SK-N-SH (cell line): ENCODE measurements at regions not wholly inside any gene's neighbourhood (a gene's known extent, or its start where the extent isn't known, plus 50 kb on each side); places are given as distances from the start of the nearest gene placed in this dataset.
A peak's percentile ranks its signal among the peaks of the same experiment; 100 is the strongest.

ENCODE experiments used
- EZH2phosphoT487 ChIP-seq: fragments of 200-600 bp; sonication (generic); IDR thresholded peaks from 2 replicates; pipeline ENCODE4 v1.6.1; 2017; ENCODE audit warnings: low read depth, mixed run types, mild to moderate bottlenecking, antibody characterized with exemption, moderate library complexity, borderline replicate concordance
- FOXM1 ChIP-seq: IDR thresholded peaks from 2 replicates; pipeline ENCODE4 v1.4.0; 2012; ENCODE audit warnings: low read depth, mild to moderate bottlenecking
- GABPA ChIP-seq: IDR thresholded peaks from 2 replicates; pipeline ENCODE4 v1.4.0; 2012; ENCODE audit warnings: low read depth, mild to moderate bottlenecking
- JUND ChIP-seq: IDR thresholded peaks from 2 replicates; pipeline ENCODE4 v1.4.0; 2012
- MXI1 ChIP-seq: IDR thresholded peaks from 2 replicates; pipeline ENCODE4 v1.6.1; 2012; ENCODE audit warnings: mild to moderate bottlenecking, low read depth, low read length, improper control_type of control experiment
- NFIC ChIP-seq: IDR thresholded peaks from 2 replicates; pipeline ENCODE4 v1.4.0; 2012; ENCODE audit warnings: borderline replicate concordance
- NRF1 ChIP-seq: IDR thresholded peaks from 2 replicates; pipeline ENCODE4 v1.6.1; 2012; ENCODE audit warnings: low read depth, mild to moderate bottlenecking, low read length
- RAD21 ChIP-seq: IDR thresholded peaks from 2 replicates; pipeline ENCODE4 v1.6.1; 2012; ENCODE audit warnings: mild to moderate bottlenecking, low read length
- SMC3 ChIP-seq: IDR thresholded peaks from 2 replicates; pipeline ENCODE4 v1.6.1; 2012; ENCODE audit warnings: low read depth, low read length, improper control_type of control experiment
- TAF1 ChIP-seq: IDR thresholded peaks from 2 replicates; pipeline ENCODE4 v1.6.1; 2012; ENCODE audit warnings: low read depth, mild to moderate bottlenecking, low read length, moderate library complexity, borderline replicate concordance
- TCF12 ChIP-seq: IDR thresholded peaks from 2 replicates; pipeline ENCODE4 v1.4.0; 2012
- TF ChIP-seq, protein P1 (sequence below): fragments of 200-600 bp; sonication (generic); IDR thresholded peaks from 2 replicates; pipeline ENCODE4 v1.6.1; 2017; ENCODE audit warnings: antibody characterized with exemption, mild to moderate bottlenecking, moderate library complexity
- TF ChIP-seq, protein P2 (sequence below): fragments of 150-350 bp; IDR thresholded peaks from 2 replicates; pipeline ENCODE4 v1.6.1; 2017; ENCODE audit warnings: antibody characterized with exemption, low read length, low read depth, borderline replicate concordance

DNA sequence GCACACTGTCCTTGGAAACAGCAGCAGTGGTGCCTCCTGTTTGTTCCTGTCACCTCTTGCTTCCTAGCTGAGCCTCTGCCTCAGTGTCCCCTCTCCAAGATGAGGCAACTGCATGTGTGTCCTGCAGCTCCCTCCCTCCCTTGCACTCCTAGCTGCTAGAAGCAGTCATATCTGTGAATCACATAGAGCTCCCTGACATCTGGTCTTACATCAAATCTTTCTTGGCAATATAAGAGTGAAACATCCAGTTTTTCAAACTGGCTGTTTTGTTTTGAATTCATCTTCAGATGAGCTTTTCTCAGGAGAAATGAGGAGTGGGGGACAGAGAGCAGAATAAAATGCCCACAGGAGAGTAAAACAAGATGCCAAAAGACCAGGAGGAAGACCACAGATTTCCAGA, 103.7 kb downstream of the VCPKMT start:
- TF ChIP-seq RAD21 (no peak), TAF1 (no peak), JUND (0 out of 2 replicates have a peak, but pooled peaks have one; percentile 19), NRF1 (no peak), GABPA (no peak), FOXM1 (peak; percentile 89), SMC3 (no peak), NFIC (peak; percentile 39; the same call in 1 of the 2 replicates), EZH2phosphoT487 (no peak), TCF12 (peak; percentile 84), MXI1 (no peak)
- TF ChIP-seq, protein P1, sequence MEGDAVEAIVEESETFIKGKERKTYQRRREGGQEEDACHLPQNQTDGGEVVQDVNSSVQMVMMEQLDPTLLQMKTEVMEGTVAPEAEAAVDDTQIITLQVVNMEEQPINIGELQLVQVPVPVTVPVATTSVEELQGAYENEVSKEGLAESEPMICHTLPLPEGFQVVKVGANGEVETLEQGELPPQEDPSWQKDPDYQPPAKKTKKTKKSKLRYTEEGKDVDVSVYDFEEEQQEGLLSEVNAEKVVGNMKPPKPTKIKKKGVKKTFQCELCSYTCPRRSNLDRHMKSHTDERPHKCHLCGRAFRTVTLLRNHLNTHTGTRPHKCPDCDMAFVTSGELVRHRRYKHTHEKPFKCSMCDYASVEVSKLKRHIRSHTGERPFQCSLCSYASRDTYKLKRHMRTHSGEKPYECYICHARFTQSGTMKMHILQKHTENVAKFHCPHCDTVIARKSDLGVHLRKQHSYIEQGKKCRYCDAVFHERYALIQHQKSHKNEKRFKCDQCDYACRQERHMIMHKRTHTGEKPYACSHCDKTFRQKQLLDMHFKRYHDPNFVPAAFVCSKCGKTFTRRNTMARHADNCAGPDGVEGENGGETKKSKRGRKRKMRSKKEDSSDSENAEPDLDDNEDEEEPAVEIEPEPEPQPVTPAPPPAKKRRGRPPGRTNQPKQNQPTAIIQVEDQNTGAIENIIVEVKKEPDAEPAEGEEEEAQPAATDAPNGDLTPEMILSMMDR: no peak
- TF ChIP-seq, protein P2, sequence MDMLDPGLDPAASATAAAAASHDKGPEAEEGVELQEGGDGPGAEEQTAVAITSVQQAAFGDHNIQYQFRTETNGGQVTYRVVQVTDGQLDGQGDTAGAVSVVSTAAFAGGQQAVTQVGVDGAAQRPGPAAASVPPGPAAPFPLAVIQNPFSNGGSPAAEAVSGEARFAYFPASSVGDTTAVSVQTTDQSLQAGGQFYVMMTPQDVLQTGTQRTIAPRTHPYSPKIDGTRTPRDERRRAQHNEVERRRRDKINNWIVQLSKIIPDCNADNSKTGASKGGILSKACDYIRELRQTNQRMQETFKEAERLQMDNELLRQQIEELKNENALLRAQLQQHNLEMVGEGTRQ: no peak
